ENCODE measurements at regions not wholly inside any gene's neighbourhood (a gene's known extent, or its start where the extent isn't known, plus 50 kb on each side); places are given as distances from the start of the nearest gene placed in this dataset.

- H3K79me1 ChIP-seq (ENCODE audit: low read depth, low read length) = no peaks in the 10 kb centered on the region
- no peak overlapping the region for H4K91ac ChIP-seq (ENCODE audit: low read depth, low read length, poor library complexity)
- H3K9me3 ChIP-seq (replicated peaks in 1 of 2; ENCODE audit: control insufficient read depth in 2 of 2, insufficient read depth in 1 of 2, low read depth in 1 of 2, low read length in 2 of 2) = peaks cover 0 to 6% of the 10 kb centered on the region in 2 donors
- no peak overlapping the region for H4K8ac ChIP-seq (ENCODE audit: low read depth, low read length)
- H3K4me1 ChIP-seq (ENCODE audit: control insufficient read depth in 2 of 2, insufficient read depth in 1 of 2, low read depth in 1 of 2, low read length in 2 of 2) = no peaks in the 10 kb centered on the region
- H3K18ac ChIP-seq (ENCODE audit: low read length) = no peak overlapping the region
- no peak overlapping the region for H2BK5ac ChIP-seq (ENCODE audit: low read length)
- H3K4me2 ChIP-seq (ENCODE audit: insufficient read depth, low read length, poor library complexity, severe bottlenecking) = no peak overlapping the region
- no peak overlapping the region for H2BK12ac ChIP-seq (ENCODE audit: low read length)
- H3K27ac ChIP-seq (replicated peaks; ENCODE audit: low read length) = no peak overlapping the region
- H3K23ac ChIP-seq (ENCODE audit: low read depth, low read length, poor library complexity) = no peak overlapping the region
- H2AK5ac ChIP-seq (ENCODE audit: low read depth, low read length) = no peak overlapping the region
- no peaks in the 10 kb centered on the region for H3K27me3 ChIP-seq (ENCODE audit: control insufficient read depth in 3 of 3, insufficient read depth in 3 of 3, low read depth in 1 of 3, low read length in 3 of 3)
- H2BK120ac ChIP-seq (ENCODE audit: low read depth, low read length) = no peak overlapping the region
- H3K4ac ChIP-seq (ENCODE audit: low read length) = no peak overlapping the region
- no peak overlapping the region for H3K14ac ChIP-seq (ENCODE audit: low read length)
- DNase-seq (ENCODE audit: low spot score) = no peak
- H2AFZ ChIP-seq (ENCODE audit: low read length) = no peak overlapping the region
- no CpG with 5 or more reads among the region's 3 CpGs for WGBS, 2 donors (ENCODE audit: extremely low coverage in 2 of 2, insufficient read length in 2 of 2, insufficient replicate concordance in 1 of 2)
- H2BK15ac ChIP-seq (ENCODE audit: low read length) = no peak overlapping the region
- H3K4me3 ChIP-seq (ENCODE audit: low read length in 2 of 2) = no peak overlapping the region
- no peak overlapping the region for H3K9ac ChIP-seq (ENCODE audit: low read depth, low read length, poor library complexity)
- no peaks in the 10 kb centered on the region for H3K36me3 ChIP-seq (replicated peaks in 1 of 2; ENCODE audit: control insufficient read depth in 2 of 2, insufficient read depth in 2 of 2, low read length in 2 of 2)
Observed at GRCh38 chr20:60812561-60812960, 439.5 kb upstream of the CDH4 start.

GRCh38 chr20:60813066-60813465 is 439.0 kb upstream of the CDH4 start:
- H2BK120ac ChIP-seq (ENCODE audit: low read depth, low read length) = no peak overlapping the region
- H3K9ac ChIP-seq (ENCODE audit: low read depth, low read length, poor library complexity) = no peak overlapping the region
- no peak overlapping the region for H2AFZ ChIP-seq (ENCODE audit: low read length)
- H3K36me3 ChIP-seq (replicated peaks in 1 of 2; ENCODE audit: control insufficient read depth in 2 of 2, insufficient read depth in 2 of 2, low read length in 2 of 2) = no peaks in the 10 kb centered on the region
- H3K9me3 ChIP-seq (replicated peaks in 1 of 2; ENCODE audit: control insufficient read depth in 2 of 2, insufficient read depth in 1 of 2, low read depth in 1 of 2, low read length in 2 of 2) = peaks cover 0 to 3% of the 10 kb centered on the region in 2 donors
- no peak overlapping the region for H3K23ac ChIP-seq (ENCODE audit: low read depth, low read length, poor library complexity)
- H2BK5ac ChIP-seq (ENCODE audit: low read length) = no peak overlapping the region
- H3K4ac ChIP-seq (ENCODE audit: low read length) = no peak overlapping the region
- no CpG with 5 or more reads among the region's 5 CpGs for WGBS, 2 donors (ENCODE audit: extremely low coverage in 2 of 2, insufficient read length in 2 of 2, insufficient replicate concordance in 1 of 2)
- H2BK15ac ChIP-seq (ENCODE audit: low read length) = no peak overlapping the region
- no peak overlapping the region for H3K4me3 ChIP-seq (ENCODE audit: low read length in 2 of 2)
- H3K4me2 ChIP-seq (ENCODE audit: insufficient read depth, low read length, poor library complexity, severe bottlenecking) = no peak overlapping the region
- no peak overlapping the region for H3K27ac ChIP-seq (replicated peaks; ENCODE audit: low read length)
- H4K8ac ChIP-seq (ENCODE audit: low read depth, low read length) = no peak overlapping the region
- no peak for DNase-seq (ENCODE audit: low spot score)
- no peak overlapping the region for H3K18ac ChIP-seq (ENCODE audit: low read length)
- H2AK5ac ChIP-seq (ENCODE audit: low read depth, low read length) = no peak overlapping the region
- no peaks in the 10 kb centered on the region for H3K4me1 ChIP-seq (ENCODE audit: control insufficient read depth in 2 of 2, insufficient read depth in 1 of 2, low read depth in 1 of 2, low read length in 2 of 2)
- no peak overlapping the region for H3K14ac ChIP-seq (ENCODE audit: low read length)
- H2BK12ac ChIP-seq (ENCODE audit: low read length) = no peak overlapping the region
- no peaks in the 10 kb centered on the region for H3K27me3 ChIP-seq (ENCODE audit: control insufficient read depth in 3 of 3, insufficient read depth in 3 of 3, low read depth in 1 of 3, low read length in 3 of 3)
- H4K91ac ChIP-seq (ENCODE audit: low read depth, low read length, poor library complexity) = no peak overlapping the region
- H3K79me1 ChIP-seq (ENCODE audit: low read depth, low read length) = no peaks in the 10 kb centered on the region

- Histone ChIP-seq H3K79me1 (ENCODE audit: low read depth, low read length) (no peaks in the 10 kb centered on the region), H3K18ac (ENCODE audit: low read length) (no peak overlapping the region)
Observed at GRCh38 chr20:60815656-60816055, 436.4 kb upstream of the CDH4 start.

GRCh38 chr20:60816901-60817300 is 435.2 kb upstream of the CDH4 start:
- Histone ChIP-seq H3K4ac (ENCODE audit: low read length) (no peak overlapping the region), H2AK5ac (ENCODE audit: low read depth, low read length) (no peak overlapping the region), H3K23ac (ENCODE audit: low read depth, low read length, poor library complexity) (no peak overlapping the region), H3K4me3 (ENCODE audit: low read length in 2 of 2) (no peak overlapping the region), H3K9me3 (replicated peaks in 1 of 2; ENCODE audit: control insufficient read depth in 2 of 2, insufficient read depth in 1 of 2, low read depth in 1 of 2, low read length in 2 of 2) (peaks cover 0 to 3% of the 10 kb centered on the region in 2 donors), H2BK15ac (ENCODE audit: low read length) (no peak overlapping the region), H2BK5ac (ENCODE audit: low read length) (no peak overlapping the region), H3K79me1 (ENCODE audit: low read depth, low read length) (no peaks in the 10 kb centered on the region), H4K8ac (ENCODE audit: low read depth, low read length) (no peak overlapping the region), H3K27ac (replicated peaks; ENCODE audit: low read length) (no peak overlapping the region), H3K4me2 (ENCODE audit: insufficient read depth, low read length, poor library complexity, severe bottlenecking) (no peak overlapping the region), H3K4me1 (ENCODE audit: control insufficient read depth in 2 of 2, insufficient read depth in 1 of 2, low read depth in 1 of 2, low read length in 2 of 2) (peaks cover 0 to 4% of the 10 kb centered on the region in 2 donors), H2AFZ (ENCODE audit: low read length) (no peak overlapping the region), H4K91ac (ENCODE audit: low read depth, low read length, poor library complexity) (no peak overlapping the region), H3K9ac (ENCODE audit: low read depth, low read length, poor library complexity) (no peak overlapping the region), H3K27me3 (ENCODE audit: control insufficient read depth in 3 of 3, insufficient read depth in 3 of 3, low read depth in 1 of 3, low read length in 3 of 3) (no peaks in the 10 kb centered on the region), H3K14ac (ENCODE audit: low read length) (peak overlapping the region; percentile 60), H3K36me3 (replicated peaks in 1 of 2; ENCODE audit: control insufficient read depth in 2 of 2, insufficient read depth in 2 of 2, low read length in 2 of 2) (no peaks in the 10 kb centered on the region), H3K18ac (ENCODE audit: low read length) (peak overlapping the region; percentile 22), H2BK12ac (ENCODE audit: low read length) (no peak overlapping the region), H2BK120ac (ENCODE audit: low read depth, low read length) (no peak overlapping the region)
- no peak for DNase-seq (ENCODE audit: low spot score)
- no CpG with 5 or more reads among the region's 2 CpGs for WGBS, 2 donors (ENCODE audit: extremely low coverage in 2 of 2, insufficient read length in 2 of 2, insufficient replicate concordance in 1 of 2)

More at GRCh38 chr20:60815656-60816055, 436.4 kb upstream of the CDH4 start:
- no peak for DNase-seq (ENCODE audit: low spot score)
- no peak overlapping the region for H2BK120ac ChIP-seq (ENCODE audit: low read depth, low read length)
- peak overlapping the region in 1 of 2 donors; percentile 12 for H3K4me3 ChIP-seq (ENCODE audit: low read length in 2 of 2)
- H3K4me1 ChIP-seq (ENCODE audit: control insufficient read depth in 2 of 2, insufficient read depth in 1 of 2, low read depth in 1 of 2, low read length in 2 of 2) = peaks cover 0 to 1% of the 10 kb centered on the region in 2 donors
- H3K4ac ChIP-seq (ENCODE audit: low read length) = no peak overlapping the region
- H2AK5ac ChIP-seq (ENCODE audit: low read depth, low read length) = no peak overlapping the region
- no peak overlapping the region for H3K4me2 ChIP-seq (ENCODE audit: insufficient read depth, low read length, poor library complexity, severe bottlenecking)
- no peak overlapping the region for H2BK15ac ChIP-seq (ENCODE audit: low read length)
- H4K8ac ChIP-seq (ENCODE audit: low read depth, low read length) = no peak overlapping the region
- H3K14ac ChIP-seq (ENCODE audit: low read length) = no peak overlapping the region
- no peak overlapping the region for H4K91ac ChIP-seq (ENCODE audit: low read depth, low read length, poor library complexity)
- H3K9ac ChIP-seq (ENCODE audit: low read depth, low read length, poor library complexity) = no peak overlapping the region
- no peak overlapping the region for H2AFZ ChIP-seq (ENCODE audit: low read length)
- no peaks in the 10 kb centered on the region for H3K27me3 ChIP-seq (ENCODE audit: control insufficient read depth in 3 of 3, insufficient read depth in 3 of 3, low read depth in 1 of 3, low read length in 3 of 3)
- H2BK5ac ChIP-seq (ENCODE audit: low read length) = no peak overlapping the region
- H3K9me3 ChIP-seq (replicated peaks in 1 of 2; ENCODE audit: control insufficient read depth in 2 of 2, insufficient read depth in 1 of 2, low read depth in 1 of 2, low read length in 2 of 2) = peaks cover 0 to 3% of the 10 kb centered on the region in 2 donors
- no peak overlapping the region for H2BK12ac ChIP-seq (ENCODE audit: low read length)
- peak overlapping the region; percentile 58 for H3K23ac ChIP-seq (ENCODE audit: low read depth, low read length, poor library complexity)
- no peak overlapping the region for H3K27ac ChIP-seq (replicated peaks; ENCODE audit: low read length)
- WGBS, 2 donors (ENCODE audit: extremely low coverage in 2 of 2, insufficient read length in 2 of 2, insufficient replicate concordance in 1 of 2) = no CpG with 5 or more reads among the region's 6 CpGs
- H3K36me3 ChIP-seq (replicated peaks in 1 of 2; ENCODE audit: control insufficient read depth in 2 of 2, insufficient read depth in 2 of 2, low read length in 2 of 2) = no peaks in the 10 kb centered on the region

All from neuronal stem cell (in vitro differentiated cells).